ENCODE measurements at regions not wholly inside any gene's neighbourhood (a gene's known extent, or its start where the extent isn't known, plus 50 kb on each side); places are given as distances from the start of the nearest gene placed in this dataset.

GRCh38 chr11:119493712-119494111, 70.7 kb upstream of the THY1 start:
- H3K4me1 ChIP-seq: peaks cover 0 to 12% (median 9%) of the 10 kb centered on the region in 10 experiments; a peak in 14 of 20 replicates
- no peak for TF ChIP-seq Cebpa-rat (IDR thresholded peaks at IDR 0.05)
- no peak overlapping the region for H3K27ac ChIP-seq
- no peaks in the 10 kb centered on the region for H3K9me3 ChIP-seq (replicated peaks in 1 of 11)
- H3K27me3 ChIP-seq: no peaks in the 10 kb centered on the region
- no peaks in the 10 kb centered on the region for H3K36me3 ChIP-seq
- no peak overlapping the region for H3K4me2 ChIP-seq
- peaks cover 0 to 8% (median 0%) of the 10 kb centered on the region in 11 experiments; a peak in 6 of 22 replicates for H4K20me1 ChIP-seq
- H3K4me3 ChIP-seq: no peak overlapping the region
- no peak overlapping the region for H3K9ac ChIP-seq

GRCh38 chr11:119491753-119492510, 69.0 kb upstream of the THY1 start:
- Histone ChIP-seq H3K36me3 (no peaks in the 10 kb centered on the region), H3K4me1 (peaks cover 0 to 15% (median 9%) of the 10 kb centered on the region in 10 experiments; a peak in 14 of 20 replicates), H4K20me1 (peaks cover 0 to 8% (median 0%) of the 10 kb centered on the region in 11 experiments; a peak in 5 of 22 replicates), H3K4me2 (no peak overlapping the region), H3K4me3 (no peak overlapping the region), H3K9ac (no peak overlapping the region), H3K27ac (no peak overlapping the region), H3K9me3 (replicated peaks in 1 of 11) (no peaks in the 10 kb centered on the region), H3K27me3 (no peaks in the 10 kb centered on the region)
- no peak for TF ChIP-seq Cebpa-rat (IDR thresholded peaks at IDR 0.05)

- H3K27me3 ChIP-seq: no peaks in the 10 kb centered on the region
- H3K36me3 ChIP-seq: no peaks in the 10 kb centered on the region
- H3K4me3 ChIP-seq: no peak overlapping the region
- H3K27ac ChIP-seq: no peak overlapping the region
- H3K9ac ChIP-seq: no peak overlapping the region
- no peaks in the 10 kb centered on the region for H3K9me3 ChIP-seq (replicated peaks in 1 of 11)
- H3K4me1 ChIP-seq: peaks cover 0 to 20% (median 13%) of the 10 kb centered on the region in 10 experiments; a peak in 15 of 20 replicates
- TF ChIP-seq Cebpa-rat (IDR thresholded peaks at IDR 0.05): peak in 1 of 11 experiments; percentile 0; a peak in 1 of 22 replicates
- H4K20me1 ChIP-seq: peaks cover 0 to 8% (median 0%) of the 10 kb centered on the region in 11 experiments; a peak in 5 of 22 replicates
- H3K4me2 ChIP-seq: peak overlapping the region in 7 of 11 experiments; percentile 37 to 67 (median 50); a peak in 12 of 22 replicates
Measured at GRCh38 chr11:119490253-119491006, 67.5 kb upstream of the THY1 start.

GRCh38 chr11:119489087-119489486, 66.1 kb upstream of the THY1 start:
- H3K27ac ChIP-seq: no peak overlapping the region
- peaks cover 0 to 8% (median 0%) of the 10 kb centered on the region in 11 experiments; a peak in 5 of 22 replicates for H4K20me1 ChIP-seq
- H3K9me3 ChIP-seq (replicated peaks in 1 of 11): no peaks in the 10 kb centered on the region
- H3K4me2 ChIP-seq: peak overlapping the region in 7 of 11 experiments; percentile 24 to 67 (median 43); a peak in 6 of 22 replicates
- no peak for TF ChIP-seq Cebpa-rat (IDR thresholded peaks at IDR 0.05)
- no peak overlapping the region for H3K9ac ChIP-seq
- no peak overlapping the region for H3K4me3 ChIP-seq
- no peaks in the 10 kb centered on the region for H3K36me3 ChIP-seq
- H3K27me3 ChIP-seq: no peaks in the 10 kb centered on the region
- peaks cover 0 to 33% (median 18%) of the 10 kb centered on the region in 10 experiments; a peak in 15 of 20 replicates for H3K4me1 ChIP-seq

GRCh38 chr11:119488256-119488995, 65.5 kb upstream of the THY1 start:
- peaks cover 0 to 14% (median 0%) of the 10 kb centered on the region in 11 experiments; a peak in 4 of 22 replicates for H4K20me1 ChIP-seq
- TF ChIP-seq Cebpa-rat (IDR thresholded peaks at IDR 0.05): no peak
- H3K9me3 ChIP-seq (replicated peaks in 1 of 11): no peaks in the 10 kb centered on the region
- H3K9ac ChIP-seq: no peak overlapping the region
- no peaks in the 10 kb centered on the region for H3K36me3 ChIP-seq
- no peaks in the 10 kb centered on the region for H3K27me3 ChIP-seq
- H3K4me2 ChIP-seq: no peak overlapping the region
- no peak overlapping the region for H3K27ac ChIP-seq
- H3K4me1 ChIP-seq: peaks cover 0 to 33% (median 18%) of the 10 kb centered on the region in 10 experiments; a peak in 15 of 20 replicates
- H3K4me3 ChIP-seq: no peak overlapping the region

- H3K27me3 ChIP-seq: no peaks in the 10 kb centered on the region
- H3K4me3 ChIP-seq: no peak overlapping the region
- no peak for TF ChIP-seq Cebpa-rat (IDR thresholded peaks at IDR 0.05)
Measured at GRCh38 chr11:119486691-119487259, 63.8 kb upstream of the THY1 start.

GRCh38 chr11:119486016-119486415, 63.0 kb upstream of the THY1 start:
- Histone ChIP-seq H3K4me2 (peak overlapping the region in 3 of 11 experiments; percentile 64 to 69 (median 65); a peak in 4 of 22 replicates), H3K9ac (no peak overlapping the region), H4K20me1 (peaks cover 0 to 17% (median 0%) of the 10 kb centered on the region in 11 experiments; a peak in 8 of 22 replicates), H3K36me3 (no peaks in the 10 kb centered on the region), H3K4me1 (peaks cover 2 to 41% (median 26%) of the 10 kb centered on the region in 10 experiments), H3K4me3 (no peak overlapping the region), H3K27ac (no peak overlapping the region), H3K9me3 (replicated peaks in 1 of 11) (no peaks in the 10 kb centered on the region), H3K27me3 (no peaks in the 10 kb centered on the region)
- no peak for TF ChIP-seq Cebpa-rat (IDR thresholded peaks at IDR 0.05)

More at GRCh38 chr11:119486691-119487259, 63.8 kb upstream of the THY1 start:
- Histone ChIP-seq H3K27ac (no peak overlapping the region), H3K9me3 (replicated peaks in 1 of 11) (no peaks in the 10 kb centered on the region), H3K4me2 (no peak overlapping the region), H4K20me1 (peaks cover 0 to 17% (median 0%) of the 10 kb centered on the region in 11 experiments; a peak in 7 of 22 replicates), H3K9ac (no peak overlapping the region), H3K4me1 (peaks cover 0 to 35% (median 20%) of the 10 kb centered on the region in 10 experiments; a peak in 15 of 20 replicates), H3K36me3 (no peaks in the 10 kb centered on the region)

Measured in BLaER1 treated with 17β-estradiol and CSF1 and Interleukin-3, amounts not matched to agents 10 nM and 100 nM (cell line).